NCI-H1105 (cell line): ENCODE measurements at regions not wholly inside any gene's neighbourhood (a gene's known extent, or its start where the extent isn't known, plus 50 kb on each side); places are given as distances from the start of the nearest gene placed in this dataset.

ENCODE experiments used
- DNase-seq: peaks from one replicate; lab custom pipeline; 2025; lab: John Stamatoyannopoulos, UW

GRCh38 chr11:115895594-115895993 is 391.4 kb upstream of the CADM1 start:
- no peak for DNase-seq

GRCh38 chr11:115894176-115894575 is 390.0 kb upstream of the CADM1 start:
- DNase-seq = no peak

- DNase-seq = no peak
These were observed 389.4 kb upstream of the CADM1 start for GRCh38 chr11:115893461-115894099.

GRCh38 chr11:115892016-115892415 is 387.8 kb upstream of the CADM1 start:
- DNase-seq = no peak

- no peak for DNase-seq
These were observed 387.4 kb upstream of the CADM1 start for GRCh38 chr11:115891581-115891980.

GRCh38 chr11:115890500-115890899 is 386.3 kb upstream of the CADM1 start:
- no peak for DNase-seq

- DNase-seq = no peak
These were observed 385.5 kb upstream of the CADM1 start for GRCh38 chr11:115889712-115890111.

GRCh38 chr11:115887727-115888126 is 383.5 kb upstream of the CADM1 start:
- DNase-seq = no peak

GRCh38 chr11:115887316-115887715 is 383.1 kb upstream of the CADM1 start:
- no peak for DNase-seq

GRCh38 chr11:115886422-115886733 is 382.2 kb upstream of the CADM1 start:
- no peak for DNase-seq

GRCh38 chr11:115885535-115886421 is 381.6 kb upstream of the CADM1 start:
- DNase-seq = no peak

- DNase-seq = no peak
These were observed 380.8 kb upstream of the CADM1 start for GRCh38 chr11:115884800-115885534.

GRCh38 chr11:115874843-115875242 is 370.6 kb upstream of the CADM1 start:
- no peak for DNase-seq

- no peak for DNase-seq
These were observed 369.6 kb upstream of the CADM1 start for GRCh38 chr11:115873813-115874212.

- DNase-seq = no peak
These were observed 368.2 kb upstream of the CADM1 start for GRCh38 chr11:115872416-115872815.

GRCh38 chr11:115871161-115871760 is 367.0 kb upstream of the CADM1 start:
- no peak for DNase-seq

- no peak for DNase-seq
These were observed 365.7 kb upstream of the CADM1 start for GRCh38 chr11:115869780-115870431.

- DNase-seq = no peak
These were observed 364.9 kb upstream of the CADM1 start for GRCh38 chr11:115869131-115869530.

- DNase-seq = no peak
These were observed 356.0 kb upstream of the CADM1 start for GRCh38 chr11:115860246-115860645.

- DNase-seq = no peak
These were observed 344.4 kb upstream of the CADM1 start for GRCh38 chr11:115848611-115849010.

- DNase-seq = no peak
These were observed 343.9 kb upstream of the CADM1 start for GRCh38 chr11:115848080-115848479.

- no peak for DNase-seq
These were observed 341.7 kb upstream of the CADM1 start for GRCh38 chr11:115845872-115846271.
